Endothelial cell of umbilical vein (primary cell): ENCODE measurements at regions not wholly inside any gene's neighbourhood (a gene's known extent, or its start where the extent isn't known, plus 50 kb on each side); places are given as distances from the start of the nearest gene placed in this dataset.

Experiments used
- BruUV-seq: library from RNA; stranded (reverse); fragments of 400-500 nt; replicated peaks from 2 replicates; lab custom pipeline; 2021; lab: Mats Ljungman, UMichigan
- CTCF ChIA-PET: fragments of 300-600, 350-600 bp; sonication (Branson Sonifier 250); formaldehyde crosslinking; loops from one replicate; lab custom pipeline; 2021; ENCODE audit warnings: antibody characterized with exemption, inconsistent platforms; lab: Charles Lee
- POLR2A ChIA-PET: fragments of 300-600, 350-600 bp; sonication (Branson Sonifier 250); formaldehyde crosslinking; loops from one replicate; lab custom pipeline; 2021; ENCODE audit warnings: antibody characterized with exemption, inconsistent platforms; lab: Charles Lee
- DNase-seq: peaks from one replicate; pipeline ENCODE4 v3.0.0-alpha.2; 2011; ENCODE audit warnings: low read depth, low spot score
- FAIRE-seq: peaks from 2 replicates; lab custom pipeline; 2011; peaks lifted over from hg19 to GRCh38; lab: Jason Lieb, UNC
- H2AFZ ChIP-seq: 2 replicates; pipeline ENCODE4 v1.6.0; 2012; ENCODE audit warnings: low read depth, low read length, control low read depth, inconsistent platforms
- H3K27ac ChIP-seq: 2 replicates; pipeline ENCODE4 v1.5.1; 2011; ENCODE audit warnings: low read depth, mild to moderate bottlenecking, control low read depth, low read length, moderate library complexity; ENCODE audit not compliant: insufficient read depth
- H3K27me3 ChIP-seq, 2 experiments: 2 replicates each; pipeline versions ENCODE4 v1.6.0 to v1.6.1; 2011; ENCODE audit warnings: low read length in 2 of 2, mixed read lengths in 1 of 2; ENCODE audit not compliant: control insufficient read depth in 2 of 2, insufficient read depth in 2 of 2
- H3K36me3 ChIP-seq, 2 experiments: 2 replicates in 1 of 2; 3 replicates in 1 of 2; pipeline ENCODE4 v1.5.1; 2011; ENCODE audit warnings: low read length in 2 of 2, mild to moderate bottlenecking in 1 of 2, moderate library complexity in 1 of 2; ENCODE audit not compliant: control insufficient read depth in 2 of 2, insufficient read depth in 2 of 2; ENCODE audit errors: extremely low read depth in 1 of 2
- H3K4me1 ChIP-seq: 3 replicates; pipeline ENCODE4 v1.5.1; 2011; ENCODE audit warnings: mild to moderate bottlenecking, low read length; ENCODE audit not compliant: control insufficient read depth, insufficient read depth; ENCODE audit errors: extremely low read depth
- H3K4me2 ChIP-seq: 2 replicates; pipeline ENCODE4 v1.6.1; 2011; ENCODE audit warnings: low read length, control low read depth, mixed read lengths; ENCODE audit not compliant: insufficient read depth
- H3K4me3 ChIP-seq, 3 experiments: fragments of 200-600 bp in 1 of 3; sonication (generic), shearing (Covaris generic) in 1 of 3; replicated peaks in 1 of 3; 2 replicates each; pipeline ENCODE4 v1.5.1; 2011 to 2016; ENCODE audit warnings: control low read depth in 3 of 3, low read length in 3 of 3, mild to moderate bottlenecking in 2 of 3, inconsistent platforms in 1 of 3, low read depth in 1 of 3, moderate library complexity in 1 of 3; ENCODE audit not compliant: insufficient read depth in 1 of 3
- H3K79me2 ChIP-seq: 2 replicates; pipeline ENCODE4 v1.6.0; 2012; ENCODE audit warnings: low read length, inconsistent platforms; ENCODE audit not compliant: control insufficient read depth, insufficient read depth
- H3K9ac ChIP-seq: replicated peaks from 2 replicates; pipeline ENCODE3; 2011; ENCODE audit warnings: low read length, control low read depth; ENCODE audit not compliant: insufficient read depth; ENCODE audit errors: extremely low read depth
- H3K9me1 ChIP-seq: replicated peaks from 3 replicates; pipeline ENCODE4 v1.6.0; 2011; ENCODE audit warnings: mild to moderate bottlenecking, low read length; ENCODE audit not compliant: control insufficient read depth, insufficient read depth; ENCODE audit errors: extremely low read depth
- H3K9me3 ChIP-seq: replicated peaks from 2 replicates; pipeline ENCODE4 v1.5.1; 2012; ENCODE audit warnings: low read length, inconsistent platforms; ENCODE audit not compliant: control insufficient read depth, insufficient read depth
- H4K20me1 ChIP-seq: replicated peaks from 2 replicates; pipeline ENCODE3; 2011; ENCODE audit warnings: mild to moderate bottlenecking, low read length; ENCODE audit not compliant: control insufficient read depth, insufficient read depth; ENCODE audit errors: extremely low read depth
- EZH2 ChIP-seq: IDR thresholded peaks from 2 replicates; pipeline ENCODE4 v1.6.1; 2012; ENCODE audit warnings: borderline replicate concordance, low read depth, mild to moderate bottlenecking, moderate library complexity, low read length, inconsistent platforms; ENCODE audit not compliant: severe bottlenecking
- JUN ChIP-seq: IDR thresholded peaks from 2 replicates; pipeline ENCODE4 v1.6.1; 2011; ENCODE audit warnings: borderline replicate concordance, low read depth; ENCODE audit not compliant: insufficient read length, insufficient read depth
- MAX ChIP-seq: IDR thresholded peaks from 2 replicates; pipeline ENCODE4 v1.6.1; 2011; ENCODE audit not compliant: insufficient read depth, insufficient read length
- POLR2A ChIP-seq: IDR thresholded peaks from 2 replicates; pipeline ENCODE4 v1.6.1; 2012; ENCODE audit warnings: low read depth, mild to moderate bottlenecking, control low read depth, low read length
- dilution Hi-C: fragments of 300-500 bp; cut with MboI; formaldehyde crosslinking; loops from one replicate; pipeline ENCODE4 v1.15.0; 2019; ENCODE audit warnings: low sequenced_read_pairs; ENCODE audit not compliant: extremely low pct_ligation_motif_present
- intact Hi-C: fragments of 100-400 bp; cut with micrococcal nuclease; formaldehyde crosslinking; loops from one replicate; pipeline ENCODE4 v1.10.0; 2022

GRCh38 chr2:21396252-21396651 is 272.5 kb downstream of the TDRD15 start:
- BruUV-seq, result no TSS peak
- no peaks in the 10 kb centered on the region for H4K20me1 ChIP-seq

DNA sequence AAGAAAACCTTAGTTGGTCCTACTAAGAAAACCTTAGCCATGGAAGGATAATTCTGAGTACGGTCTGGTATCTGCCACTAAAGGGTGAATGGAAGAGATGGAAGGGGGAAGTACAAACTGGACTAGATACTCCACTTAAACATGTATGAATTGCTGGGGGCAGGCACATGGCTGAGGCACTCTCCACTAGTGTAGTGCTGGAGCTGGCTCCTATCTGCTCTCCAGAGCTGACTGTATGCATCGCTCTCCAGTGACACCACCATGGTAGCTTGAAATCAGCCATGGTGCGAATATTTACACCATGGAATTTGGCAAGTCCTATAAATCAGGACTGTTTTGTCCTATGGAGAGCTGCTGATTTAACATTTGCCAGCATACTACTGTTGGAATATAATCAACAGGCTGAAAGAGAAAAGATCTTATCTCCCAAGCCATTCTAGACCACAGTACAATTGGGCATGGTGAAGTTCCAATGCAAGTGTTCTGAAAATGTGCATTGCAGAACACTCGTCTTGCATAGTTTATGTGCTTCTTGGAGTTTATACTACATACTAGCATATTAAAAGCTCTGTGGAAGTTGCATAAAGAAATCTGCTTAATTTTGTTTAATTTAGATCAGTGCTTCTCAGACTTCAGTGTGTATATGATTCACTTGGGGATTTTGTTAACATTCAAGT is 277.4 kb downstream of the TDRD15 start:
- H3K4me1 ChIP-seq, result no peaks in the 10 kb centered on the region
- TF ChIP-seq EZH2 (no peak), JUN (no peak), MAX (no peak), POLR2A (no peak)
- POLR2A ChIA-PET, result no interaction called here
- no peaks in the 10 kb centered on the region for H4K20me1 ChIP-seq
- intact Hi-C loops, result no loop called here
- no peak overlapping the region for H3K27ac ChIP-seq
- no peaks in the 10 kb centered on the region for H3K27me3 ChIP-seq
- no peak for DNase-seq
- no peaks in the 10 kb centered on the region for H3K9me1 ChIP-seq
- H3K79me2 ChIP-seq, result no peaks in the 10 kb centered on the region
- BruUV-seq, result no TSS peak
- H3K9me3 ChIP-seq, result peaks cover 14% of the 10 kb centered on the region
- CTCF ChIA-PET, result no interaction called here
- no peaks in the 10 kb centered on the region for H3K36me3 ChIP-seq
- dilution Hi-C loops, result no loop called here
- no peak overlapping the region for H3K4me3 ChIP-seq
- no peak overlapping the region for H3K4me2 ChIP-seq
- H2AFZ ChIP-seq, result no peak overlapping the region
- no peak for FAIRE-seq
- no peak overlapping the region for H3K9ac ChIP-seq

More at GRCh38 chr2:21396252-21396651, 272.5 kb downstream of the TDRD15 start:
- Histone ChIP-seq H3K79me2 (no peaks in the 10 kb centered on the region), H3K9ac (no peak overlapping the region), H3K9me1 (no peaks in the 10 kb centered on the region), H3K27me3 (no peaks in the 10 kb centered on the region), H3K27ac (no peak overlapping the region), H3K4me1 (no peaks in the 10 kb centered on the region), H2AFZ (no peak overlapping the region), H3K9me3 (peaks cover 5% of the 10 kb centered on the region), H3K4me2 (no peak overlapping the region), H3K36me3 (no peaks in the 10 kb centered on the region), H3K4me3 (no peak overlapping the region)
- FAIRE-seq (no peak), DNase-seq (no peak)
- ChIA-PET CTCF (no interaction called here), POLR2A (no interaction called here)
- dilution Hi-C loops, result no loop called here
- intact Hi-C loops, result no loop called here
- TF ChIP-seq POLR2A, result no peak
